Activated B cell treated with CpG ODN at 0.5 μM for 24 hours (primary cell): ENCODE measurements at regions not wholly inside any gene's neighbourhood (a gene's known extent, or its start where the extent isn't known, plus 50 kb on each side); places are given as distances from the start of the nearest gene placed in this dataset.

ENCODE experiments used
- ATAC-seq: fragments of 200-7000 bp; cut with Tn5 transposase; one replicate; pipeline ENCODE4 v1.10.0; 2021; ENCODE audit warnings: low read depth, mild to moderate bottlenecking, moderate library complexity
- CTCF ChIA-PET: fragments of 350-600 bp; sonication (Branson Sonifier 250); formaldehyde crosslinking; loops from one replicate; lab custom pipeline; 2021; ENCODE audit warnings: antibody characterized with exemption; lab: Charles Lee
- POLR2A ChIA-PET: fragments of 350-600 bp; sonication (Branson Sonifier 250); formaldehyde crosslinking; loops from one replicate; lab custom pipeline; 2021; ENCODE audit warnings: antibody characterized with exemption; lab: Charles Lee
- DNase-seq: peaks from one replicate; pipeline ENCODE4 v3.0.0; 2022
- H3K27ac Mint-ChIP-seq: one replicate; pipeline ENCODE4 v1.8.0; 2020; ENCODE audit warnings: mixed read lengths
- H3K27me3 Mint-ChIP-seq: one replicate; pipeline ENCODE4 v1.8.0; 2021; ENCODE audit warnings: mixed read lengths
- H3K36me3 Mint-ChIP-seq: one replicate; pipeline ENCODE4 v1.8.0; 2021; ENCODE audit warnings: low read depth, mixed read lengths
- H3K4me1 Mint-ChIP-seq: one replicate; pipeline ENCODE4 v1.8.0; 2021; ENCODE audit warnings: mixed read lengths
- H3K4me3 Mint-ChIP-seq: one replicate; pipeline ENCODE4 v1.8.0; 2020; ENCODE audit warnings: mild to moderate bottlenecking, mixed read lengths
- H3K9me3 Mint-ChIP-seq: one replicate; pipeline ENCODE4 v1.8.0; 2020; ENCODE audit warnings: mixed read lengths
- CTCF ChIP-seq: fragments of 200-600 bp; IDR thresholded peaks from one replicate; pipeline ENCODE4 v1.8.0; 2022; ENCODE audit warnings: antibody characterized with exemption, mild to moderate bottlenecking
- intact Hi-C: fragments of 100-400 bp; cut with micrococcal nuclease; formaldehyde crosslinking; loops from one replicate; pipeline ENCODE4 v1.15.1; 2024

GRCh38 chr2:43161650-43162510, 64.5 kb downstream of the ZFP36L2 start:
- ATAC-seq (no peak), DNase-seq (no peak)
- Mint-ChIP-seq H3K27me3 (no peaks in the 10 kb centered on the region), H3K27ac (no peak overlapping the region), H3K4me1 (peaks cover 56% of the 10 kb centered on the region), H3K36me3 (no peaks in the 10 kb centered on the region), H3K9me3 (no peaks in the 10 kb centered on the region), H3K4me3 (no peak overlapping the region)
- ChIA-PET POLR2A (interaction anchor here (0.9 to 1.6 kb wide), 4 partner anchors 13 to 65 kb away, joined by 3 to 5 read pairs (median 4); partner anchors contain the start of gene ZFP36L2), CTCF (no interaction called here)
- intact Hi-C loops: no loop called here
- no peak for TF ChIP-seq CTCF

DNA sequence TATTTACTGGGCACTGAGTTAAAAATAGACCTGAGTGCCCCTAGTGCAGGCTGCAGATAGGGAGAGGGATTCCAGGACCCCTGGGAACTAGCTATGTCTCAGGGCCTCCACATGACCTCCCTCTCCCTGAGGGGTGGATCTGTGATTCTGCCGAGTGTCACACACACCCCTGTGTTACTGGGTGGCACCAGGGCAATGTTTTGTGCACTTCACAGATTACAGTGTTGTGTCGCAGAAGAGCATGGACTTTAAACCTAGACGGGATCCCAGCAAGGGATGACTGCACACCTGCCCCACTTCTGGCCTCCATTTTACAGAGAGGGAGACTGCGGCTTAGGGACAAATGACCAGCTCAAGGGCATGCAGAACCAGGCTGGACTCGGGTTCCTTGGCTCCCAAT, 65.6 kb downstream of the ZFP36L2 start:
- Mint-ChIP-seq H3K27ac (no peak overlapping the region), H3K36me3 (no peaks in the 10 kb centered on the region), H3K4me3 (no peak overlapping the region), H3K9me3 (no peaks in the 10 kb centered on the region), H3K4me1 (peaks cover 55% of the 10 kb centered on the region), H3K27me3 (no peaks in the 10 kb centered on the region)
- POLR2A ChIA-PET: interaction anchor here (1.0 to 1.8 kb wide), 4 partner anchors 14 to 66 kb away, joined by 4 to 14 read pairs (median 5); partner anchors contain the start of gene ZFP36L2
- ATAC-seq (no peak), DNase-seq (no peak)
- intact Hi-C loops: no loop called here
- no peak for TF ChIP-seq CTCF
- CTCF ChIA-PET: interaction anchor here (0.7 kb wide), 2 partner anchors 66 to 68 kb away, joined by 3 read pairs; partner anchors contain the start of gene ZFP36L2

- intact Hi-C loops: loop anchor here (1.0 to 2.0 kb wide), 7 partner anchors 10 to 67 kb away; partner anchors contain the start of gene ZFP36L2
- no peak overlapping the region for H3K4me3 Mint-ChIP-seq
- H3K27me3 Mint-ChIP-seq: no peaks in the 10 kb centered on the region
- no peaks in the 10 kb centered on the region for H3K9me3 Mint-ChIP-seq
- no peak for DNase-seq
- H3K4me1 Mint-ChIP-seq: peaks cover 47% of the 10 kb centered on the region
- no peak for TF ChIP-seq CTCF
- H3K27ac Mint-ChIP-seq: peak overlapping the region; percentile 96
- H3K36me3 Mint-ChIP-seq: no peaks in the 10 kb centered on the region
- ChIA-PET CTCF (interaction anchor here (0.7 kb wide), 2 partner anchors 67 to 325 kb away, joined by 3 read pairs; partner anchors contain the start of gene ZFP36L2), POLR2A (interaction anchor here (1.1 to 1.8 kb wide), 7 partner anchors 9 to 67 kb away, joined by 3 to 14 read pairs (median 6); partner anchors contain the start of gene ZFP36L2)
- no peak for ATAC-seq
Measured at GRCh38 chr2:43159797-43160196, 66.6 kb downstream of the ZFP36L2 start.

DNA sequence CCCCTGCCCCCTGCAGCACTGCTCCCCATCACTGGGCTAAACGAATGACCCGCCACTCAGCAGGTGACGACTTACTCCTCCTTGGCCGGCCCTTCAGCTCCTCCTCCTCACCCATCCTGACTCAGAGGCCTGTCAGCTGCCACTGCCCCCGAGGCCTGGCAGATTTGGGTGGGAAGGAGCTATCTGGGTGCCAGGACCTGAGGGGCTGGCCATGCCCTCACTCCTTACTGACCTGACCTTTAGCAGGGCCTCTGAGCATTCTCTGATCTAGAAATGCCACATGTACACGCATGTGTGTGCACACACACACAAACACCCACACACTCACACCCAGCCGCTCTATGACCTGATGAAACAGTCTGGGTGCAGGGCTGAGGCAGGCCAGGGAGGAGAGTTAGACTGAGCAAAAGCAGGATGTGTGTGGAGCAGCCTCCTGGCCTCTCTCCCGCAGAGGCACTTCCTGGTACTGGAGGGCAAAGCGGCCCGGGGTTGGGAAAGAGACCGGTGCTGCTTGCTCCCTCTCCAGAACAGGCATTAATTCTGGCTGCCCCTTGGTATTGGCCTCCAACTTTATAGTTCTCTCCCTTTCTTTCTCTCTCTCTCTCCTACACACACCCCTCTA, 68.0 kb downstream of the ZFP36L2 start:
- intact Hi-C loops: loop anchor here (2.0 kb wide), 1 partner anchor 52 kb away; no protein-coding TSS in a partner anchor
- ATAC-seq (peak; percentile 9), DNase-seq (no peak)
- Mint-ChIP-seq H3K27ac (peak overlapping the region; percentile 96), H3K4me1 (peaks cover 47% of the 10 kb centered on the region), H3K4me3 (peak overlapping the region; percentile 71), H3K27me3 (no peaks in the 10 kb centered on the region), H3K9me3 (no peaks in the 10 kb centered on the region), H3K36me3 (no peaks in the 10 kb centered on the region)
- ChIA-PET POLR2A (interaction anchor here (0.7 to 2.3 kb wide), 7 partner anchors 10 to 68 kb away, joined by 3 to 14 read pairs (median 8); partner anchors contain the start of gene ZFP36L2), CTCF (interaction anchor here (1.5 kb wide), 1 partner anchor 26 kb away, joined by 3 read pairs; no protein-coding TSS in a partner anchor)
- no peak for TF ChIP-seq CTCF
